ENCODE measurements at regions not wholly inside any gene's neighbourhood (a gene's known extent, or its start where the extent isn't known, plus 50 kb on each side); places are given as distances from the start of the nearest gene placed in this dataset.
A peak's percentile ranks its signal among the peaks of the same experiment; 100 is the strongest.
"Not testable (repeated sequence)": the region's sequence is repeated elsewhere in the genome, so short reads cannot be mapped to it uniquely, and the experiment has no call there.

DNA sequence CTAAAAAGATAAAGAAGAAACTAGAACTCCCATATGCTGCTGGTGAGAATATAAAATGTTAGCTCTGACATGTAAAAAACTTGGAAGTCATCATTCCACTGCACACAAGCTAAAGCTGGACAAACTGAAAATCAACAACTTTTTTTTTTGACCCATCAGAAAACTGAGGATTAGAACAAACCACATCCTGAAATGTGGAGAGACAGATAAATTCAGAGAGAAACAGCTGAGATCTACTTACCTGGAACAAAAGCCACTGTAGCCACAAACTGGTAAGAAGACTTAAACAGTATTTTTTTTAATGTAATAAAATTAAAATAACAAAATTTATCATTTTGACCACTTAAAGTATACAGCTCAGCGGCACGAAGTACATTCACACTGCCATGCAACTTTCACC, 408.5 kb upstream of the RGS17 start:
- DNase-seq (ENCODE audit: low read depth): no peak

DNA sequence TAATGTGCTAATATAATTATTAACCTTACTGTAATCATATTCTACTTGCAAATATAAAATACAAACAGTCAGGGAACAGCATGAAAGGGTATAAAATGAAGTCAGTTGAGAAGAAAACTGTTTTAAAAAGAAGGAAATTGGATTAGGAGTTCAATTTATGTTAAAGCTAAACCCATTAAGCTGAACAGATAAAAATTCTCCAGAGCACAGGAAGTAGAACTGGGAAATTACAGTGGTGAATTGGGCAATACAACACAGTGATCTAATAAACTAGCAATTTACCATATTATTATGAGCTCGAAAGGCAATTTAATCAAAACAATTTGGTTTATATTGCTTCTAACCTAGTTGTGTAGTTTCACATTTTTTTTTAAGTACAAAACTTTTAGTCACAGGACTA, 407.4 kb upstream of the RGS17 start:
- peak; percentile 29 for DNase-seq (ENCODE audit: low read depth)

DNA sequence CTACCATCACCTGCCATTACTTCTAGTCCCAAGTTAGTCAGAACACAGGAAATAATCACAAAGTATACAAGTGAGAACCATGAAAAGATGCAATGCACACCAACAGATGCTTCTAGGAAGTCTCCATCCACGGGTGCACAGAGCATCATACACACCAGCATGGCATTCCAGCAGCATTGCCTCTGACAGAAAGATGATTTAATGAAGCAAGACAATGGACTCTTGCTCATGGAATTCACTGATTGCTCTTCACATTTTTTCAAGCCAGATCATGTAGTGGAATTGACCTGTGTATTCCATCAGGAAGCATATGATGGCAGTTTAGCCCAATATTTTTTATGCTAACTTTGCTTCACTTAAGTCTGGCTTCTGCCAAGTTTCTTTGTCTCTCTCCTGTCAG, 406.3 kb upstream of the RGS17 start:
- peak; percentile 17 for DNase-seq (ENCODE audit: low read depth)

DNA sequence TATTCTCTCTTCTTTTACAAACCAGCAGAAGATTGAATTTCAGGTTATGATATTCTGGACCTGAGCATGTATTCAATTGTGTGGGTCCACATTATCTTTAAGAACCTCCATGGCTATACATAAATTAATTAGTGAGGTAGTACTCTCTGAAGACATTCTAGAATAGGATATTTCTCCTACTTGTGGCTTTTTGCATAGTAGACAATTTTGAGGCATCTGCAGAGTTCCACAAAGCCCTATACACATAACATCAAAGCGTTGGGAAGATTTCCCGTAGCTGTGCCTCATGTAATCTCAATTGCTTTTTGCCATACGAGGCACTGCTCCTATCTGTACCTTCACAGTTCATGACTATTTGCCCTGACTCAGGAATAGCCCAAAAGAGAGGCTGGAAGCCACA, 395.4 kb upstream of the RGS17 start:
- DNase-seq (ENCODE audit: low read depth): no peak

DNA sequence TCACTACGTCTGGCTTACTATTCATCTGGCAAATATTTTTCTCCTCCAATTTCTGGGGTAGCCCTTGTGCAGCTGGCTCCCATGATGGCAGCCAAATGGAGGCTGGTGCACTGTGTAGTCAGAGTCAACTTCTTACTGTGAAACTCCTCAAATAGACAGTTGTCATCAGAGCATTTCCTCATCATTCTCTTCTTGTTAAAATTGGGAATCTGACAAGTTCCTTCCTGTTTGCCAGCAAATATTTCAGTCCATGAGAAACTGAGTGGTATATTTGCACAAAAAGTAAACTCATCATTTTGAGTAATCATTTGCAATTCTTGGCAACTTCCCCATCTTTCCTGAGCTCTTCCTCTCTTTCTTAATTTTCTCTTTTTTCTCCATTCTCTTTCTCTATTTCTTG, 394.9 kb upstream of the RGS17 start:
- DNase-seq (ENCODE audit: low read depth): no peak

DNA sequence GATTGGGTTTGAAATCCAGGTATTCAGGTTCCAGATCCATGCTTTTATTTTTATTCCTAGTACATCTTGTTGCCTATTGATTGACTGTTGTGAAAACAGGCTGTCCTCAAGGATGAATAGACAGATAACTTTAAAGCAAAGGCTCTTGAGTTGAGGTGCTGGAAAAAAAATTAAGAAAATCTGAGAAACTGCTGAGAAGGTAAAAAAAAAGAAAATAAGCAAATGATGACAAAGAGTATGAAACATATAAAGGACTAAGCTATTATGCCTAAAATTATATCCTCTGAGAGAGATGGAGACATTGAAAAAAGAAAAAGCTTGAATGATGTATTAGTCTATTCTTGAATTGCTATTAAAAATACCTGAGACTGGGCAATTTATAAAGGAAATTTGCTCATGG, 392.3 kb upstream of the RGS17 start:
- no peak for DNase-seq (ENCODE audit: low read depth)

DNA sequence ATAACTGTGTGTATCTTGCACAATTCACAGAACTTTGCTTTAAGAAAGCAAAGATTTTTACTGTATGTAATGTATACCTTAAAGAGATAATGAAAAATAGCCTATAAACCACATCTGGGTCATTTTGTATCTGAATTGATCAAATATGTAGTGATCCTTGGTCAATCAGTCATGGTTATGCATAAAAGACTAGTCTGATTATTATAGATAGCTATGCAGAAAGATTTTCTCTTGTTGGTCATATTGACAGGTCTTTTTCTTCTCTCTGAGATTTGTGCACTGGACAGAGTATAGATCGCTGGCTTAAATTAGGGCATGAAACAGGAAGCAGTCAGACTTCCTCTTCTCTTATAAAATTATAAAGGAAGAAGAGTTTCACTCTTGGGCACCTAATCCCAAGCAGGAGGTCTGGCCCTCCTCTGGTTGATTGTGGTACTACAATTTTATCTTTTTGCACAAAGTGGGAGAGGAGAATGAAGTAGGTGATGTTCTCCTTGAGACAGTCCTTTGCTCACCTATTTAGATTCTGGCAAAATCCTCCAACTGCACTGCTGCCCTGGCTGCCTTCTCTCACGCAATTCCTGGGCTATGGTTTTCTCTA, 380.9 kb upstream of the RGS17 start:
- DNase-seq (ENCODE audit: low read depth): peak; percentile 38

DNA sequence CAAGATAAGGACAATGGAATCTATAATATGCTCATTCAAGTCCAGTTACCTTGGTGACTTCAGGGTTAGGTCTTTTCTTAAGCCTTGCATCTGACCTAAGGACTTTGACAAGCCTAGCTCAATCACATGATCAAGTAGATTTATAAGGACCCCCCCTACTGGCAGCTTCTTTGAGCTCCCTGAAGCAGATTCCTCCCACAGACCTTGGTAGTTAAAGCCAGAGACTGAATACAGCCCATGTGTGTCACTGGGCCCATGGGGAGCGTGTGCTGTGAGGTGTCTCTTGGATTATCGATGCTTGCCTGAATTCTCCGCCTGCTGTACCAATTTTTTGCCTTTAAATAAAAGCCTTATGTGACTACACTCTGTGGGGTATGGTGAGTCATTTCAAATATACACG, 372.7 kb upstream of the RGS17 start:
- peak; percentile 4 for DNase-seq (ENCODE audit: low read depth)

DNA sequence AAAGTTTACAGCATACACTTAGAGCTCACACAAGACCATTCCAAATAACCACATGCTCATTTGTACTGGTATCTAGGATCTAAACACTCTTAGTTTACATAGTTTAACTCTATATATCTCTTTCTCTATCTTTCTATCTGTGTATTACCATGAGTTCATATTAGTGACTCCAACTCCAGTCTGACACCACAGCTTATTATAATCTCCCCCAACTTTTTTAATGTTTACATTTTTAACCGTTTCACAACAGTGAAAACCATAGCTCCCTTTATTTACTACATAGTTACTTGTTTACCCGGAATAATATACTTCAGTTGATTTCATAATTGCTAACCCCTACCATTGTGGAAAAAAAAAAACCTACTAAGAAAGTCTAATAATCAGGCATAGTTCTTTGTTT, 362.4 kb upstream of the RGS17 start:
- no peak for DNase-seq (ENCODE audit: low read depth)

DNA sequence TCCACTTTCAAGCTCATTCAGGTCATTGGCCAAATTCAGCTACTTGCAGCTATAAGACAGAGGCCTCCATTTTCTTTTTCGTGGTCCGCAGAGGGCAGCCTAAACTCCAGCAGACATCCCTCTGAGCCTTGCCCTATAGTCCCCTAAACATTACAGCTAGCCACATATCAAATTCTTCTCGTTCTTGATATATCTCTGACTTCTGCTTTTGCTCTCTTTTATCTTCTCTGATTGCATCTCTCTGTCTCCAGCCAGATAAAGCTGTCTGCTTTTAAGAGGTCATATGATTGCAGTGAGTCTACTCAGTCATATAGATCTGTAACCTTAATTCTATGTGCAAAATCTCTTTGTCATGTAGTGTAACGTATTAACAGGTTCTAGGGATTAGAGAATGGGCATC, 358.4 kb upstream of the RGS17 start:
- DNase-seq (ENCODE audit: low read depth): no peak

DNA sequence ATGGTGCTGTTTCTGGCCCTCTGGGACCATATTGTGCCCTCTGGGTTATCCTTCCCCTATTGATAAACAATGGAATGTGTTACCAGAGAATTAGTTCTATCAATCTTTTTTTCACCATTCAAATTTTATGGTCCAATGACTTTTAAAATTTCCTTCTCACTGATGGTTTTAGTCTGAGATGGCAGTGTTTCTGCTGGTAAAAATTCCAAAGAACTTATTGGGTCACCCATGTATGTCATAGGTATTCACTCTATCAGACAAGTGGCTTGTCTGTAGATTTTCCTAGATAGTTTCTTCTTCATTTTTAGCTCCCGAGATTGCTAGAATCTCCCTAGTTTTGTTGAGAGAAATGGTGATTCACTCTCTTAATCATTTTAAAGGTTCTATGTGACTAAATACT, 357.2 kb upstream of the RGS17 start:
- no peak for DNase-seq (ENCODE audit: low read depth)

DNA sequence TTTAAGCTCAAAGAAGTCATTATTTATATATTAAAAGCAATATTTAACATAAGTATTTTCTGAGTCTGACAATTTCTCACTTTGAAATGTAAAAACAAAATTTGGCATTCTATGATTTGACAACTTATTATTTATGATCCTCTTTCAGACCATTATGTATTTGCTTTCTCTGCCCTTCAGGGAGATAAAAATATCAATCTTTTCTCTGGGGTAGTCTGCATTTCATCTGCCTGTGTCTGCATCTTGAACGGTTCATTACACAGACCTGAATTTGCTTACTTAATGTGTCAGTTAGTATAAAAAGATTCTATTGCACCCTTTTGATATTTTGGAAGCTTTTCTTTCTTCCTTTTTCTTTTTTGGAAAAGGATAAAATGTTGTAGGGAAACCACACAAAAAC, 354.0 kb upstream of the RGS17 start:
- no peak for DNase-seq (ENCODE audit: low read depth)

DNA sequence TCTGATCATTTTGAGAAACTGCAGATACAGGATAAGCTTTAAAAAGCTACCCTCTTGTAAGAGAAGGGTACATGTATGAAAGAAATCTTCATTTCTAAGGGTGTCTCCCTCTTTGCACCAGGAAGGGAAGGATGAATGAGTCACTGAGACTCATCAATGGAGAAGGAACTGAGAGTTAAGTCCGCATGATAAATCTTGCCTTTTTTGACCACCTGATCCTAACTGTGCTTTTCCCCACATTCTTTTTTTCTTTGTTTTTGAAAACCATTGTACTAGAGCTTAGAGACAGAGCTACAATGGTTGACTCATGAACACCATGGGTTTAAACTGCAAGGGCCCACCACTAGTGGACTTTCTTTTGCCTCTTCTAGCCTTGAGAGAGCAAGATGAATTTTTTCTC, 353.0 kb upstream of the RGS17 start:
- DNase-seq (ENCODE audit: low read depth): no peak

DNA sequence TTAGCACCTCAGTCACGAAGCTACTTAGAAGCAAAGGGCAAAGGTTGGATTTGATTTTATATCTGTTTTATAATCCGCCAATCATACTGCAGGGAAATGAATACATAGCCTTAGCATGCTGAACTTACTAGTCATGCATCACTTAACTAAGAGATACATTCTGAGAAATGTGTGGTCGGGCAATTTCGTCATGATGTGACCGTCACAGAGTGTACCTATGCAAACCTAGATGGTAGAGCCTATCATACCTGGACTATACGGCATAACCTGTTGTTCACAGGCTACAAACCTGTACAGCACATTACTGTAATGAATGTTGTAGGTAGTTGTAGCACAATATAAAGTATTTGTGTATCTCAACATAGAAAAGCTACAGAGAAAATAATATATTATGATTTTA, 345.2 kb upstream of the RGS17 start:
- DNase-seq (ENCODE audit: low read depth): no peak

DNA sequence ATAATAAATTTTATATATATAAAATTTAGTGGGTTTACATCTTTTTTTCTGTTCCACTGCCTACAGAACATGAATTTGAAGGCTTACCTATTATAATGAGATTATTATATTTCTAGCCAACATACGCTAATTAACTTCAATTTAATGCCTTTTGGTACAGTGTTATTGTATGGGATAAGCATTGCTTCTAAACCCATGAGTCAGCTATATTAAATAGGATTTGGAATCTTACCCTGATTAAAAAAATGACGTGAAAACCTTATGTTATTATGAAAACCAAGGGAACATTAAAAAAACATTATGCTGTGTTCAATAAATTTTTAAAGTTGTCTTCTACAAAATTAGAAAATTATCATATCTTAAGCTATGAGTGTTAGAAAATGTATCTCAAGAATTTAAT, 334.0 kb upstream of the RGS17 start:
- DNase-seq (ENCODE audit: low read depth): no peak

DNA sequence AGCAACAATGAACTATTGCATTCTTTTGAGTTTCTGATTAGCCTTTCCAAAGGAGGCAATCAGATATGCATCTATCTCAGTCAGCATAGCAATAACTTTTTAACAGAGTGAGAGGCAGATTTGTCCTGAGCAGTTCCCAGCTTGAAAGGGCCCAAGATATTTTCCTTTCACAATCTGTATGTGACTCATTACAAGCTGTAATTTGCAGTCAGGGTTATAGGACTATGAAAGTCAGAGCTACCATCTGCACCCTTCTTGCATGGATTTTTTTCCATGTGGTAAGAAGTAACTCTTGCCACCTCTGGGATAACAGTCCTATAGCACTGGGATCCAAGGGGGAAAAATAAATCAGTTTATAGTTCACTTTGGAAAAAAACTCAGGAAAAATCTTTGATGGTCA, 318.2 kb upstream of the RGS17 start:
- no peak for DNase-seq (ENCODE audit: low read depth)

DNA sequence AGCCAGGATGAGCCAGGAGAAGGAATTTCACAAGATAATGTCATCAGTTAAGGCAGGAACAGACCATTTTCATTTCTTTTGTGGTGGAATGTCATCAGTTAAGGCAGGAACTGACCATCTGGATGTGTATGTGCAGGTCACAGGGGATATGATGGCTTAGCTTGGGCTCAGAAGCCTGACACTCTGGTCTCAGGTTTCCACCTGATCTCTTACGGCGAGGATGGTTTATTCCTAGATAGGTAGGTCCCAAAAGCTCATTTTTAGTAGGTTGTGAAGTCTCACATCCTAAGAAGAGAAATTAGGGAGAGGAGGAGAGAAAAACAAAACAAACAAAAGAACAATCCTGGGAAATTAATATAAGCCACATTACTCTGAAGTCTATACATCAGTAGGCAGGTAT, 311.7 kb upstream of the RGS17 start:
- not testable (repeated sequence) for DNase-seq (ENCODE audit: low read depth)

DNA sequence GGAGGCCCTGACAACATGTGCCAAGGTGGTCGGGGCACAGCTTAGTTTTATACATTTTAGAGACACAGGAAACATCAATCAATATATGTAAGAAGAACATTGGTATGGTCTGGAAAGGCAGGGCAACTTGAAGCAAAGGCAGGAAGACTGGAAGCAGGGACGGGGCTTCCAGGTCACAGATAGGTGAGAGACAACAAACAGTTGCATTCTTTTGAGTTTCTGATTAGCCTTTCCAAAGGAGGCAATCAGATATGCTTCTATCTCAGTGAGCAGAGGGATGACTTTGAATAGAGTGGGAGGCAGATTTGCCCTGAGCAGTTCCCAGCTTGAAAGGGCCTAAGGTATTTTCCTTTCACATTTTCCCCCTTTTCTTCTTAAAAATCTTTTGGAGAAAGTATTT, 311.0 kb upstream of the RGS17 start:
- DNase-seq (ENCODE audit: low read depth): no peak

DNA sequence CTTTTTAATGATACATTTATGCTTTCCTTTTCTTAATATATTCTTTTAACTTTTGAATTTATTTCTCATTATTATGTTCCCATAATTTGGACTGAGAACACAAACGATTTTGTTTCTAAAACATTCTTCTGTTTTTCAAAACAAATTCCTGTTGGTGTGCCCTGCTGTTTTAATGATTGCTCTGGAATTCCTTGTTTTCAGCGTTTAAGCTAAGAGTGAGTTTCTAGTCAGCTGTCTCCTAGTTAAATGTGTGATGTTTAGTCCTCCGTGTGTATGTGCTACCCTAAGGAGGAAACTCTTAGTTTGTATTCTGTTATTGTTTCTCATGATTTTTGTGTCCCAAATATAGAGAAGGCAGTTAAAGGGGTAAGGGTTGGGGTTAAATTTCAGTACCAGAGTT, 306.1 kb upstream of the RGS17 start:
- no peak for DNase-seq (ENCODE audit: low read depth)

DNA sequence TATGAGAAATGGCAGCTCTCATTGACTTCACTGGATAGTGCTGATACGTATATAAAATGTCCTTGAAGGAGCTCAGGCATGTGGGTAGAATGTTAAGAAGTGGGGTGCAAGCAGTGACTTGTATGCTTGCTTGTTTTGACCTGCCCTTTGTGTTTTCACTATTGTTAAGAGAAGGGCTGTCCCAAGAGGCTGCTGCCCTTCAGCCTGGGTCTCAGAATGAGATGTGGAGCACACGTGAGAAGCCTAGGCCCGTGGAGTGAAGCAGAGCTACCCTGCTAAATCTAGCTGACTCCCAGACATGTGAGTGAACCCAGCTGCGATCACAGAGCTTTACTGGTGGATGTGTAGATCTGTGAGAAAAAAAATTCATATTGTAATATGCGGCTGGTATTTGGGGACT, 305.3 kb upstream of the RGS17 start:
- DNase-seq (ENCODE audit: low read depth): no peak

DNA sequence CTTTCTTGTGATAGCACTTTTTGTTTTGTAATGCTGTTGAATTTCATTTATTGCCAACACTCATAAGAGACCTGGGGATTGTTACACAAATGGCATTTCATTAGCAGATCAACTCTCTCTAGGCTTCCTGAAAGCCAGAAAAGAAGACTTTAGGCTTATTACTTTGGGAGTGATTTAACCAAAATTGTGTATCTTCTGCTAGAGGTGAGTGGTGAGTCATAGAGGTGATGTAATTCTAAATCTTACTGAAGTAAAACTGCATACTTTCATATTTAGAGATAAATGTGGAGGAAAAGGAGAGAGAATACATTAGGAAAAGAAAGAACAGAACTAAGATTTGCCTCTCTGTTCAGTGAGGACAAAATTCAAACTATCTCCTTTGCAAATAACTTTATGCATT, 304.7 kb upstream of the RGS17 start:
- DNase-seq (ENCODE audit: low read depth): no peak

DNA sequence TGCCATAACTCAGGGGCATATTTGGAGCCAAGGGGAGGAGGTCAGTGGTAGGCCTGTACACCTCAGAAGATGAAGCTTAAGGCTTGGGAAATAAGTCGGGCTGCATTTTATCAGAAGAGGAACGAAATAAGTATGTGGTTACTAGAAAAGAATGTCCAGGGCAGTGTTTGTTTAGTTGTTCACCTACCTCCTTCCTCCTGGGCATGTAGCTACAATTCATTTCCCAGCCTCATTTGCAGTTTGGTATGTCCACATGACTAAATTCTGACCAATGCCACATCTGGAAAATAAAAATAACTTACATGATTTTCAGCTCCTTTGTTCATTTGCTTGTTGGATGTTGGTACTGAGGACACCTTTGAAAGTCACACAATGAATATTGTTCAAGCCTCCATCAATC, 294.5 kb upstream of the RGS17 start:
- no peak for DNase-seq (ENCODE audit: low read depth)

DNA sequence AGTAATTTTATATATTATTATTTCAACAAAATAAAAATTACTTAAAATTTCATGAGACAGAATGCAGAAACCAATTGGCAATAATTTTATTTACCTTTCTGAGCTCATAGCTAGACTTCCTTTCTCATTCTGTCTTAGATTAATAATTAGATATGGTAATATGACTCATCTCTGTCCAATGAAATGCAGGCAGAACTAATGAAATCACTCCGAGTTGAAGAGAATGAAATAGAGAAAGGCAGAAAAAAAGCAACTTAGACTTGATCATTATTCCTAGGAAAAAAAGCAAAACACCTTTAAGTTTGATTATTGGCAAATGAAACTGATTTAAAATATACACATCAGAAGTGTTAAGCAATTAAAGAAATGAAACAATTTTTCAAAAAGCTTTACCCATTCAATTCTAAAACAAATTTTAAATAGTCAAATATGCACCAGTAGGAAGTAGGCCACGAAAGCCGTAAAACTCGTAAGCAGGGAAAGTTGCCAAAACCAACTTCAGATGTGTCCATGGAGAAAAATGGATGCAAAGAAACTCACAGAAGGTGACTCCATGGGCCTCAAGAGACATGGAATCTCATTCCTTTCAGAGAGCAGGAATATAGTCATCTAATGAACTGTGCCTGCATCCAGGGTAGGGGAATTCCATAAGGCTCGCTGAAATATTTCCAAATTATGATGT, 293.8 kb upstream of the RGS17 start:
- DNase-seq (ENCODE audit: low read depth): no peak

DNA sequence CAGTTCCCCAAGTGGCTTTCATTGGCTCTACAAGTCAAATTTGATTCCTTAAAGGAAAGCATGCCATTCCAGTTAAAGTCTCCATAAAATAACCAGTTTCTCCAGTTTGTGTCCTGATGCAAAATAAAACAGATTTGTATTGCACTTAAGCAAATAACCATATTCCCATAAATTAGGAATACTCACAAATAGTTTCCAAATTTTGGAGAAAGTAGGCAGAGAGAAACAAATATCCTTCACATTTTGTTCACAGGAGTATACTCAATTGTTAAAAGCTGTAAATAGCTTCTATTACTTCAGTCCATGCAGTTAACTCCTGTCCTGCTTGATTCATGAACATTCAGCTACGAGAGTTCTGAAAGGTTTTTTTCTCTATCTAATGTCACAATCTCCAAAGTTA, 281.4 kb upstream of the RGS17 start:
- no peak for DNase-seq (ENCODE audit: low read depth)
